ENCODE measurements at regions not wholly inside any gene's neighbourhood (a gene's known extent, or its start where the extent isn't known, plus 50 kb on each side); places are given as distances from the start of the nearest gene placed in this dataset.

- no peak for DNase-seq
These were observed 170.7 kb downstream of the DIPK2A start for GRCh38 chr3:144142151-144142840.

- no peak for DNase-seq
These were observed 176.7 kb downstream of the DIPK2A start for GRCh38 chr3:144148356-144148755.

- DNase-seq: no peak
These were observed 180.4 kb downstream of the DIPK2A start for GRCh38 chr3:144151983-144152382.

- no peak for DNase-seq
These were observed 189.0 kb downstream of the DIPK2A start for GRCh38 chr3:144160627-144161026.

- DNase-seq: no peak
These were observed 190.4 kb downstream of the DIPK2A start for GRCh38 chr3:144162042-144162441.

GRCh38 chr3:144164352-144164751 is 192.7 kb downstream of the DIPK2A start:
- DNase-seq: no peak

- no peak for DNase-seq
These were observed 193.9 kb downstream of the DIPK2A start for GRCh38 chr3:144165482-144165881.

GRCh38 chr3:144167634-144168033 is 196.0 kb downstream of the DIPK2A start:
- DNase-seq: no peak

- no peak for DNase-seq
These were observed 201.9 kb downstream of the DIPK2A start for GRCh38 chr3:144173491-144173890.

GRCh38 chr3:144175644-144176425 is 204.2 kb downstream of the DIPK2A start:
- DNase-seq: no peak

- no peak for DNase-seq
These were observed 206.0 kb downstream of the DIPK2A start for GRCh38 chr3:144177649-144178048.

- DNase-seq: no peak
These were observed 207.0 kb downstream of the DIPK2A start for GRCh38 chr3:144178607-144179006.

- DNase-seq: no peak
These were observed 209.4 kb downstream of the DIPK2A start for GRCh38 chr3:144181062-144181461.

GRCh38 chr3:144182501-144182900 is 210.9 kb downstream of the DIPK2A start:
- DNase-seq: no peak

GRCh38 chr3:144185276-144185675 is 213.7 kb downstream of the DIPK2A start:
- DNase-seq: no peak

GRCh38 chr3:144187531-144188210 is 216.0 kb downstream of the DIPK2A start:
- DNase-seq: peak in 1 of 5 experiments; percentile 7

GRCh38 chr3:144189044-144189443 is 217.4 kb downstream of the DIPK2A start:
- DNase-seq: no peak

GRCh38 chr3:144197116-144197515 is 225.5 kb downstream of the DIPK2A start:
- DNase-seq: no peak

GRCh38 chr3:144197582-144197981 is 226.0 kb downstream of the DIPK2A start:
- no peak for DNase-seq

GRCh38 chr3:144200004-144200403 is 228.4 kb downstream of the DIPK2A start:
- DNase-seq: peak in 1 of 5 experiments; percentile 7

GRCh38 chr3:144200466-144200865 is 228.8 kb downstream of the DIPK2A start:
- DNase-seq: peak in 1 of 5 experiments; percentile 48

- no peak for DNase-seq
These were observed 250.1 kb downstream of the DIPK2A start for GRCh38 chr3:144221761-144222160.

GRCh38 chr3:144229330-144229729 is 257.7 kb downstream of the DIPK2A start:
- no peak for DNase-seq

GRCh38 chr3:144229953-144230352 is 258.3 kb downstream of the DIPK2A start:
- no peak for DNase-seq
